ENCODE measurements at regions not wholly inside any gene's neighbourhood (a gene's known extent, or its start where the extent isn't known, plus 50 kb on each side); places are given as distances from the start of the nearest gene placed in this dataset.

- TF ChIP-seq POLR2A (IDR thresholded peaks at IDR 0.05), result no peak
- TF ChIP-seq EP300 (IDR thresholded peaks at IDR 0.05), result no peak
These were observed 258.8 kb downstream of the PLPP3 start for GRCh38 chr1:56320464-56321149.

Data from suprapubic skin (tissue), 2 donors.